Small intestine (tissue), 7 donors: ENCODE measurements at regions not wholly inside any gene's neighbourhood (a gene's known extent, or its start where the extent isn't known, plus 50 kb on each side); places are given as distances from the start of the nearest gene placed in this dataset.
"Not testable (repeated sequence)": the region's sequence is repeated elsewhere in the genome, so short reads cannot be mapped to it uniquely, and the experiment has no call there.

ENCODE experiments used
- DNase-seq, 2 donors: peaks; one replicate each; pipeline versions ENCODE4 v3.0.0 to v3.0.0-alpha.2; 2013
- FAIRE-seq: peaks from 2 replicates; lab custom pipeline; 2012; peaks lifted over from hg19 to GRCh38; lab: Jason Lieb, UNC
- H3K27ac ChIP-seq, 3 donors: one replicate each; pipeline ENCODE4 v1.5.1; 2013; ENCODE audit warnings: low read length in 2 of 3, mild to moderate bottlenecking in 2 of 3, control low read depth in 1 of 3, inconsistent platforms in 1 of 3, low read depth in 1 of 3, moderate library complexity in 1 of 3
- H3K27me3 ChIP-seq, 3 donors: one replicate each; pipeline ENCODE4 v1.6.1; 2013; ENCODE audit warnings: low read length in 3 of 3, inconsistent platforms in 1 of 3; ENCODE audit not compliant: control insufficient read depth in 3 of 3, insufficient read depth in 3 of 3
- H3K36me3 ChIP-seq, 3 donors: one replicate each; pipeline ENCODE4 v1.6.1; 2013; ENCODE audit warnings: low read length in 3 of 3, inconsistent platforms in 1 of 3, low read depth in 1 of 3, mild to moderate bottlenecking in 1 of 3, moderate library complexity in 1 of 3; ENCODE audit not compliant: control insufficient read depth in 3 of 3, insufficient read depth in 2 of 3
- H3K4me1 ChIP-seq, 3 donors: one replicate each; pipeline ENCODE4 v1.6.1; 2013; ENCODE audit warnings: low read length in 2 of 3, inconsistent platforms in 1 of 3, low read depth in 1 of 3, mild to moderate bottlenecking in 1 of 3, moderate library complexity in 1 of 3; ENCODE audit not compliant: control insufficient read depth in 3 of 3, insufficient read depth in 2 of 3
- H3K4me3 ChIP-seq, 3 donors: one replicate each; pipeline ENCODE4 v1.5.1; 2013; ENCODE audit warnings: low read length in 3 of 3, control low read depth in 1 of 3, inconsistent platforms in 1 of 3, low read depth in 1 of 3, mild to moderate bottlenecking in 1 of 3, moderate library complexity in 1 of 3
- H3K9me3 ChIP-seq, 2 donors: one replicate each; pipeline ENCODE4 v1.6.1; 2013; ENCODE audit warnings: low read depth in 1 of 2, low read length in 1 of 2; ENCODE audit not compliant: control insufficient read depth in 2 of 2, insufficient read depth in 1 of 2
- WGBS, 3 donors: extraction: QIAGEN DNeasy Blood & Tissue Kit; methylation state at CpG; one replicate each; pipeline ENCODE4 v1.1.7; 2013; 5-methylcytosine and 5-hydroxymethylcytosine counted together
- donor health status: healthy with polysubstance abuse.
- donor health status: control.
- donor health status: control.
- donor health status: Bipolar disorder and iron deficiency.
- donor health status: healthy.

DNA sequence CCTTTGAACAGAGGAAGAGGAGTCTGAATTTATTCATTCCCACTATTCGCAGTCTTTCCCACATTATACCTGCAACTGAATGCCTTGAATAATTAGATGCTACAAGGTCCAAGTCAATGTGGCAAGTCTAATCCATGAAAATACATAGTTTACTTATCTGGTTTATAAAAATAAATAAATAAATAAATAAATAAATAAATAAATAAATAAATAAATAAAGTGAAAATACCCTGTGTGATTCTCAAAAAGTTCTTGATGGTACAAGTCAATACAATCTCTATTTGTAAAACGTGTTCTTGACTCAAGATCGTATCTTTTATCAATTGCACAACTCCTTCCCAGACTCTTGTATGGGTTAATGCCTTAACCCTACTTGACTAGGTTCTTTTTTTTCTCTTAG lies 417.7 kb downstream of the ZWINT start:
- no peak for DNase-seq
- no peak for FAIRE-seq
- H3K4me3 ChIP-seq = no peak overlapping the region
- H3K36me3 ChIP-seq = no peaks in the 10 kb centered on the region
- 78 to 85% (median 80%) methylated on average over 3 of the region's 3 CpGs for whole genome bisulfite sequencing, 3 donors
- H3K27ac ChIP-seq = no peak overlapping the region
- no peaks in the 10 kb centered on the region for H3K27me3 ChIP-seq
- no peaks in the 10 kb centered on the region for H3K4me1 ChIP-seq
- peaks cover 0 to 4% of the 10 kb centered on the region in 2 donors for H3K9me3 ChIP-seq

DNA sequence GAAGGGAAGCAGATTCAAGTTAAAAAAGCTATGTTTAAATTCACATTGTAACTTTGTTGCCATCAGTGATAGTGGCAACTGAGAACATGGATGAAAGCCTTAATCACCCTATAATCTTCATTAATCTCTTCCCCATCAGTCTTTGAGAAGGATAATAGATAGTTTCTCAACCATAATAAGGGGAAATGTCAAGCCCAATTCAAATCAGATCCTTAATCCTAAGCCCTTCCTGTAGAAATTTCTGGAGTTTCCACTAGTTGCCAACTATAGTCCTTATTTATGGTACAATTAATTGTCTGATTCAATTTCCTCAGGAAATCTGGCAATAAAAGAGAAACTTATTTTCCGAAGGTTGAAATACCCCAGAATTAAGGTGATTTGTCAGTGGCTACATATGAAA lies 431.8 kb downstream of the ZWINT start:
- Histone ChIP-seq H3K27ac (no peak overlapping the region), H3K36me3 (no peaks in the 10 kb centered on the region), H3K4me1 (no peaks in the 10 kb centered on the region), H3K27me3 (no peaks in the 10 kb centered on the region), H3K4me3 (no peak overlapping the region), H3K9me3 (no peaks in the 10 kb centered on the region)
- WGBS, 3 donors = 68 to 89% (median 79%) methylated on average over 1 of the region's 1 CpG
- DNase-seq = no peak
- FAIRE-seq = no peak

DNA sequence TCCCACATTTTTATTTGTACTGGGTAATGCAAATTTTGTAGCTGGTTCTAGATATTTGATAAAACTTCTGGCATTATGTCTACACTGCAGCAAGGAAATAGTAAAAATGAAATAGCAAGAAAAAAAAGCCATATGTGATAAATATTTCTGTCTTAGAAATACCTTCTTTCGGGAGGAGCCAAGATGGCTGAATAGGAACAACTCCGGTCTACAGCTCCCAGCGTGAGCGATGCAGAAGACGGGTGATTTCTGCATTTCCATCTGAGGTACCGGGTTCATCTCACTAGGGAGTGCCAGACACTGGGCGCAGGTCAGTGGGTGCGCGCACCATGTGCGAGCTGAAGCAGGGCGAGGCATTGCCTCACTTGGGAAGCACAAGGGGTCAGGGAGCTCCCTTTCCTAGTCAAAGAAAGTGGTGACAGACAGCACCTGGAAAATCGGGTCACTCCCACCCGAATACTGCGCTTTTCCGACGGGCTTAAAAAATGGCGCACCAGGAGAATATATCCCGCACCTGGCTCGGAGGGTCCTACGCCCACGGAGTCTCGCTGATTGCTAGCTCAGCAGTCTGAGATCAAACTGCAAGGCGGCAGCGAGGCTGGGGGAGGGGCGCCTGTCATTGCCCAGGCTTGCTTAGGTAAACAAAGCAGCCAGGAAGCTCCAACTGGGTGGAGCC lies 461.4 kb downstream of the ZWINT start:
- not testable (repeated sequence) for FAIRE-seq, H3K27me3 ChIP-seq, H3K27ac ChIP-seq, H3K4me1 ChIP-seq, H3K36me3 ChIP-seq, H3K4me3 ChIP-seq, DNase-seq, H3K9me3 ChIP-seq
- 60 to 80% (median 77%) methylated on average over 25 of the region's 25 CpGs for whole genome bisulfite sequencing, 3 donors

DNA sequence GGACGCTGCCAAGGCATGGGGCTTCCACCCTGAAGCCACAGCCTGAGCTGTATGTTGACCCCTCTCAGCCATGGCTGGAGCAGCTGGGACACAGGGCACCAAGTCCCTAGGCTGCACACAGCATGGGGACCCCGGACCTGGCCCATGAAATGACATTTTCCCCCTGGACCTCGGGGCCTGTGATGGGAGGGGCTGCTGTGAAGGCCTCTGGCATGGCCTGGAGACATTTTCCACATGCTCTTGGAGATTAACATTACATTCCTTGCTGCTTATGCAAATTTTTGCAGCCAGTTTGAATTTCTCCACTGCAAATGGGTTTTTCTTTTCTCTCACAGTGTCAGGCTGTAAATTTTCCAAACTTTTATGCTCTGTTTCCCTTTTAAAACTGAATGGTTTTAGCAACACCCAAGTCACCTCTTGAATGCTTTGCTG lies 463.6 kb downstream of the ZWINT start:
- 47 to 56% (median 49%) methylated on average over 3 of the region's 3 CpGs for WGBS, 3 donors
- no peak overlapping the region for H3K27ac ChIP-seq
- H3K4me1 ChIP-seq = no peaks in the 10 kb centered on the region
- H3K36me3 ChIP-seq = no peaks in the 10 kb centered on the region
- peaks cover 0 to 3% of the 10 kb centered on the region in 2 donors for H3K9me3 ChIP-seq
- DNase-seq = no peak
- H3K4me3 ChIP-seq = peak overlapping the region in 1 of 3 donors; percentile 15
- FAIRE-seq = no peak
- no peaks in the 10 kb centered on the region for H3K27me3 ChIP-seq

DNA sequence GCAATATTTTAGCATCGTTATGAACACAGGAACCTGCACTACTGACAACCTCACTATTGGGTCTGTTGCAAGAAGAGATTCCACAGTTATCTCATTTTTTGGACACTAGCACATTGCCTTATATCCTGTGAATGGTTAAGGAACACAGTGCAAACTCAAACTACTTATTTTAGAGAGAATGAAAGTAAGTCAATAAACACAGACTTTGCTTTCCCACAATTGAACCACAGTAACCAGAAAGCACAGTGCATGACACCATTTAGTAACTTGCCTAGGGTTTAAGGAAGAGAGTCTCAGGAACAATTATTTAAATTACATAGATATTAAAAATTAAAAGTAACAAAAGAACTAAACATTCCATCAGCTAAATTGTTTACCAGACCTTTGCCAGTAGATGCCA lies 468.8 kb downstream of the ZWINT start:
- no peak overlapping the region for H3K4me3 ChIP-seq
- DNase-seq (no peak), FAIRE-seq (no peak)
- peaks cover 0 to under 1% of the 10 kb centered on the region in 2 donors for H3K9me3 ChIP-seq
- 50 to 78% (median 78%) methylated on average over 1 of the region's 1 CpG for WGBS, 3 donors
- H3K4me1 ChIP-seq = no peaks in the 10 kb centered on the region
- H3K27ac ChIP-seq = no peak overlapping the region
- H3K36me3 ChIP-seq = no peaks in the 10 kb centered on the region
- H3K27me3 ChIP-seq = no peaks in the 10 kb centered on the region

DNA sequence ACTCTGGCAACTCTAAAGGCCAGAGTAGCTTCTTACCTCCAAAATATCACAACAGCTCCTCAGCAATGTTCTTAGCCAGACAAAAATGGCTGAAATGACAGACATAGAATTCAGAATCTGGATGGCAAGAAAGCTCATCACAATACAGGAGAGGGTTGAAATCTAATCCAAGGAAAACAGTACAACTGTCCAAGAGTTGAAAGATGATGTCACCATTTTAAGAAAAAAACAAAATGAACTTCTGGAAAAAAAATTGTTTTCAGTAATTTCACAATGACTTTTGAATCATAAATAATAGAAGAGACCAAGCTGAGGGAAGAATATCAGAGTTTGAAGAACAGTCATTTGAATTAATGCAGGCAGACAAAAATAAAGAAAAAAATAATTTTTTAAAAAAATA lies 479.5 kb downstream of the ZWINT start:
- DNase-seq (no peak), FAIRE-seq (no peak)
- H3K27ac ChIP-seq = no peak overlapping the region
- H3K4me3 ChIP-seq = no peak overlapping the region
- no peaks in the 10 kb centered on the region for H3K36me3 ChIP-seq
- peaks cover 0 to 7% of the 10 kb centered on the region in 2 donors for H3K9me3 ChIP-seq
- H3K4me1 ChIP-seq = no peaks in the 10 kb centered on the region
- no peaks in the 10 kb centered on the region for H3K27me3 ChIP-seq

DNA sequence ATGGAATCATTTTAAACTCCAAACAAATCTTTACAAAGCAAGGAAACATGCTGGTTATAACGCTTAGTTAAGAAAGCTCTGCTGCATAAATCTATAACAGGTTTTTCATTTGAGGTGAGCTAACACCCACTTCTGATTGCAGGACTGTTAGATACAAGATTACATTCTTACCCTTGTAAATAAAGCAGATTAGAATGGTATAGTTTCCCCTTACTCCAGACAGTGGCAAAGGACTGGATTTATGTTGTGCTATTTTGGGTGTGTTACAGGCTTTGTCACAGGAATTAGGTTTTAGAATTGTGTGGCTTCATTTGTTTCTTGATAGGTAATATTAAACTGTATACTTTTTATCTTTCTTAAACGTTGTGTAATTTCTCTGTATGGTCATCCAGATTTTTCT lies 487.6 kb downstream of the ZWINT start:
- no peak for FAIRE-seq
- no peaks in the 10 kb centered on the region for H3K36me3 ChIP-seq
- no peaks in the 10 kb centered on the region for H3K27me3 ChIP-seq

DNA sequence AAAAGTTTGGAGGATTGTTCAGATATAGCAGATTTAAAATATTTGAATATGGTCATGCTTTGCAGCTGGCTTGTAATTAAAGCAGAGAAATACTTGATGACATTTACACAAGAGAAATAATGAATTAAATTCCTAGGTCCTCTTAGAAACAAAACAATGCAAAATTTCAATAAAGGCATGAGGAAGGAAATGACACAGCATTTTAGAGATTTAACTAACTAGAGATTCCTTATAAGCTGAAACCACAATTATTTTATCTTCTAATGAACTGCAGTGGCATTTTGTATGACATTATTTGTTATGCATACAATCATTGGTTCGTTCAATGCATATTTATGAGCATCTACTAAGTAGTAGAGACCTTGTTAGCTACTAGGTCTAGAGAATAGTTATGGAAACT lies 490.9 kb downstream of the ZWINT start:
- Histone ChIP-seq H3K4me1 (no peaks in the 10 kb centered on the region), H3K27ac (no peak overlapping the region), H3K27me3 (no peaks in the 10 kb centered on the region), H3K9me3 (no peaks in the 10 kb centered on the region), H3K4me3 (no peak overlapping the region), H3K36me3 (no peaks in the 10 kb centered on the region)
- WGBS, 3 donors = 14 to 60% (median 37%) methylated on average over 1 of the region's 1 CpG
- DNase-seq (no peak), FAIRE-seq (no peak)

More for the DNA sequence above, 487.6 kb downstream of the ZWINT start:
- Histone ChIP-seq H3K27ac (no peak overlapping the region), H3K4me1 (no peaks in the 10 kb centered on the region), H3K9me3 (no peaks in the 10 kb centered on the region), H3K4me3 (no peak overlapping the region)
- WGBS, 3 donors = 17 to 49% (median 27%) methylated on average over 2 of the region's 2 CpGs
- no peak for DNase-seq

DNA sequence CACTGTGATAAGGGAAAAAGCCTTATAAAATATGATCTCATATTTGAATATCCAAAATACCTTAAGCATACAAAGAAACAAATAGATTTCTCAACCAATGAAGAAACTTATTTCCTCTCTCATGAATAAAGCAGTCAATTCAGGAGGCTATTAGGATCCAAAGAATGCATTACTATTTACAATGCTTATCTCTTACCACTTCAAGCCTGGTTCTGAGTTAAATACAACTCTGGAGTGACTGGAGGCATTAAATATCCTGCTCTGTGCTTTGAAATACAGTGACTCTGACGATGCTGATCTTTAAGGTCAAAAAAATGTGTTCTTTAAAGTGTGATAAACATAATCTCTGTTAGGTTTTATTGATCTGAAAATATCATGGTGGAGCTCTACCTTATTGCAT lies 493.2 kb downstream of the ZWINT start:
- DNase-seq (no peak), FAIRE-seq (no peak)
- no peak overlapping the region for H3K4me3 ChIP-seq
- H3K36me3 ChIP-seq = no peaks in the 10 kb centered on the region
- WGBS, 3 donors = 2 to 15% (median 6%) methylated on average over 1 of the region's 1 CpG
- no peaks in the 10 kb centered on the region for H3K9me3 ChIP-seq
- no peaks in the 10 kb centered on the region for H3K4me1 ChIP-seq
- no peaks in the 10 kb centered on the region for H3K27me3 ChIP-seq
- H3K27ac ChIP-seq = no peak overlapping the region
